Type B pancreatic cell (in vitro differentiated cells): ENCODE measurements at regions not wholly inside any gene's neighbourhood (a gene's known extent, or its start where the extent isn't known, plus 50 kb on each side); places are given as distances from the start of the nearest gene placed in this dataset.

Experiments
- DNase-seq: peaks from one replicate; pipeline ENCODE4 v3.0.0; 2021; ENCODE audit warnings: mixed read lengths; ENCODE audit not compliant: unreplicated experiment; ENCODE audit errors: extremely low spot score
- H3K27ac Mint-ChIP-seq: 2 replicates; pipeline ENCODE4 v1.8.0; 2021; ENCODE audit warnings: mild to moderate bottlenecking, mixed read lengths
- H3K27me3 Mint-ChIP-seq: 2 replicates; pipeline ENCODE4 v1.8.0; 2021; ENCODE audit warnings: mixed read lengths
- H3K36me3 Mint-ChIP-seq: 2 replicates; pipeline ENCODE4 v1.8.0; 2021; ENCODE audit warnings: mixed read lengths
- H3K4me1 Mint-ChIP-seq: one replicate; pipeline ENCODE4 v1.8.0; 2021; ENCODE audit warnings: mixed read lengths; ENCODE audit not compliant: unreplicated experiment
- H3K4me3 Mint-ChIP-seq: 2 replicates; pipeline ENCODE4 v1.8.0; 2021; ENCODE audit warnings: mild to moderate bottlenecking, mixed read lengths
- H3K9me3 Mint-ChIP-seq: 2 replicates; pipeline ENCODE4 v1.8.0; 2021; ENCODE audit warnings: mixed read lengths
- TF ChIP-seq, protein P1 (sequence below): fragments of 200-600 bp; sonication (generic); conservative IDR thresholded peaks from 2 replicates; pipeline ENCODE4 v1.5.0; 2021; ENCODE audit warnings: antibody characterized with exemption, mild to moderate bottlenecking

DNA sequence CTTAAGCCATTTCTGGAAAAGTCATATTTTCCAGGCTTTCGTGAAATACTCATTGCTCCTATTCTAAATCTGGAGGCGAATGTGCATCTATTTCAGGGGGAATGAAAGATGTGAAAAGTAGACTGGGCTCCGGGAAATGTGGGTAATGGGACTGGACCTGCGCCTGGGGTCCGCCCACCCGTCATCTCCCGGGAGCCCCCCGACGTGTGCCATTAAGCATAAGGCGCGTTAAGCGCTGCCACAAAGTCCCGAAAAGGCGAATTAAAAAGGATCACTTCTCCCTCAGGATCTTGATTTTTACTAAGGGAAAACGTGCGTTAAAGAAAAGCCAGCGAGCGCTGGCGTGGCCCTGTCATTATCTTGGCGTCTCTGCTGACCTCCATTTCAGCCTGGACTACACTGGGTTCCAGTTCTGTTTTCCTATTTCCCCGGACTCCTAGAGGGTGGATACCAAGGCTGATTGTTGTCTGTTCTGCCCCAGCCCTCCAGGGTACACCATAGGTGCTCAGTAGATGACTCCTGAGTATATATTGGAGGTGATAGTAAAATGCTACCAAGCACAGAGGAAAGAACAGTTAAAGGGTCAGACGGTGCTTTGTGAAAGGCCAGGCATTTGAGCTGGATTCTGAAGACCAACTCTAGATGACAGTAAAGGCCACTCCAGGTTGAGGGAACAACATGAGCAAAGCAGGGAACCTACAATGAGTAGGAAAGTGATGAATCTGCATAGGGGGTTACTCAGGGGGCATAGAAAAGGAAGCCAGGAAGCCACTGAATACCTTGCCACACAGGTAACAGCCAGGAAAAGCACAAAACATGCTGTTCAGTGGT is 89.2 kb upstream of the ARID1B start:
- Mint-ChIP-seq H3K27me3 (no peaks in the 10 kb centered on the region), H3K36me3 (no peaks in the 10 kb centered on the region), H3K9me3 (no peaks in the 10 kb centered on the region), H3K4me3 (peak overlapping the region; percentile 82), H3K4me1 (peaks cover 16% of the 10 kb centered on the region), H3K27ac (peak overlapping the region; percentile 82)
- no peak for DNase-seq
- TF ChIP-seq, protein P1, sequence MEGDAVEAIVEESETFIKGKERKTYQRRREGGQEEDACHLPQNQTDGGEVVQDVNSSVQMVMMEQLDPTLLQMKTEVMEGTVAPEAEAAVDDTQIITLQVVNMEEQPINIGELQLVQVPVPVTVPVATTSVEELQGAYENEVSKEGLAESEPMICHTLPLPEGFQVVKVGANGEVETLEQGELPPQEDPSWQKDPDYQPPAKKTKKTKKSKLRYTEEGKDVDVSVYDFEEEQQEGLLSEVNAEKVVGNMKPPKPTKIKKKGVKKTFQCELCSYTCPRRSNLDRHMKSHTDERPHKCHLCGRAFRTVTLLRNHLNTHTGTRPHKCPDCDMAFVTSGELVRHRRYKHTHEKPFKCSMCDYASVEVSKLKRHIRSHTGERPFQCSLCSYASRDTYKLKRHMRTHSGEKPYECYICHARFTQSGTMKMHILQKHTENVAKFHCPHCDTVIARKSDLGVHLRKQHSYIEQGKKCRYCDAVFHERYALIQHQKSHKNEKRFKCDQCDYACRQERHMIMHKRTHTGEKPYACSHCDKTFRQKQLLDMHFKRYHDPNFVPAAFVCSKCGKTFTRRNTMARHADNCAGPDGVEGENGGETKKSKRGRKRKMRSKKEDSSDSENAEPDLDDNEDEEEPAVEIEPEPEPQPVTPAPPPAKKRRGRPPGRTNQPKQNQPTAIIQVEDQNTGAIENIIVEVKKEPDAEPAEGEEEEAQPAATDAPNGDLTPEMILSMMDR, result no peak

DNA sequence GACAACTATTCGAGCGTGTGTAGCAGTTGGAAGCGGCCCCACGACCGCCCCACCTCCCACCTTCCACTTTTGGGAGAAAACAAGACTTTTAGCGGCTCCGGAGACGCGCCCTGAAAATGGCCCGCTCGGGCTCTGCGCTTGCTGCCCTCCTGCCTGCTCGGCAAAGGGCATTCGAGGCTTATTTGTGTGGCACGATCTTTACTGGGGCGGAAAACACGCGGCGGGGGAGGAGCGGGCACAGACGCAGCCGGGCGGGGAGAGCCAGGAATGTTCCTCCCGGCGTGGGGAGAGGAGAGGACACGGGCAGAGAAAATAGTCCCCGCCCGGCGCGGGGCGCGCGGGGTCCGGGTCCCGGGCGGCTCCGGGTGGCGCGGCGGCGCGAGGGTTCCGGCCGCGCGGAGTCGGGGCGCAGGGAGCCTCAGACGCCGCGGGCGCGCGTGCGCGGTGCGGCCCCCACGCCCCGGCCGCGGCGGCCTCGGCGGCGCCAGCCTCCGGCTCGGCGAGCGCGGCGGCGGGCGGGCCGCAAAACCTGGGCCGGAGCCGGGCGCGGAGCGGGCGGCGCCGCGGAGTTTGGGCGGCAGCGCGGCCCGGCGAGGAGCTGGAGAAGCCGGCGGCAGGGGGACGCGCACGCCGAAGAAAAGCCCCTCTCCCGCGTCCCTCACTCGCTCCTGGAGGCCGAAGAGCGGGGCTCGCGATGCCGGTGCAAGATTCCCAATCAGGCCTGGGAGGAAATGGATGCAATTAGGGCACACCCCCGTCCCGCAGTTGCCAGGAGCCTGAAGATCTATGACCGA is 90.0 kb upstream of the ARID1B start:
- Mint-ChIP-seq H3K9me3 (no peaks in the 10 kb centered on the region), H3K4me3 (peak overlapping the region; percentile 93), H3K36me3 (no peaks in the 10 kb centered on the region), H3K4me1 (peaks cover 16% of the 10 kb centered on the region), H3K27me3 (no peaks in the 10 kb centered on the region), H3K27ac (peak overlapping the region; percentile 94)
- DNase-seq, result peak; percentile 89
- TF ChIP-seq, protein P1, result no peak

DNA sequence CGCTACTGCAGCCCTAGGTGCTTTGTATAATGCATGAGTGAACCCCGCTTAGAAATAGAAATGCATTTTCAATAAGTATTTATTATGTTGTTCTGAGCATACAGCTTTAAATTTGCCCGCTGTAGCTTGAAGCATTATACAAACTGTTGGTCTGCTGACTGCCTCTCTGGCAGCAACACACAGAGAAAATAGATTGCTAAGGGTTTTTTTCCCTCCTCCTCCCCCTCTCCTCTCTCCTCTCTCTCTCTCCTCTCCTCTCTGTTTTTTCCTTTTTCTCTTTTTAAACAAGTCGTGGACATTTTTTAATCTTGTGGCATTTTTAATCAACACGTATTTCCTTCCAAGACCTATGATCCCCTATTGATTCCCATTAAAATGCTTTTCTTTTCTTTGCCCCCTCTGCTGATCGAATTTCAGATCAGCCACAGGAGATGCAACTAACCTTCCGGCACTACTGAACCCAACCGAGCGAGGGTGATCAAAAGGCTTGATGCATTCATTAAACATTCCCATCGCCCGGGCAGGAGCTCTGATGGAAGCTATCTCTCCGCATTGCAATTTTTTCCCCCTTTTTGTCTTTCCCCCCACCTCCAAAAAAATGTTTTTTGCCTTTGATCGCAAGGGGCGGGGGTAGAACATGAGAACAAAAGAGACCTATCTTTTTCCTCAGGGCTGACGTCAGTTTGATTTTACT is 90.7 kb upstream of the ARID1B start:
- Mint-ChIP-seq H3K4me1 (peaks cover 16% of the 10 kb centered on the region), H3K9me3 (no peaks in the 10 kb centered on the region)
- no peak for DNase-seq

GRCh38 chr6:156685823-156686222 is 91.4 kb upstream of the ARID1B start:
- peak overlapping the region; percentile 94 for H3K27ac Mint-ChIP-seq
- H3K4me3 Mint-ChIP-seq, result peak overlapping the region; percentile 93
- TF ChIP-seq, protein P1, result no peak
- no peaks in the 10 kb centered on the region for H3K27me3 Mint-ChIP-seq
- no peaks in the 10 kb centered on the region for H3K9me3 Mint-ChIP-seq
- H3K36me3 Mint-ChIP-seq, result no peaks in the 10 kb centered on the region
- peaks cover 16% of the 10 kb centered on the region for H3K4me1 Mint-ChIP-seq
- DNase-seq, result no peak

More for the DNA sequence above, 90.7 kb upstream of the ARID1B start:
- TF ChIP-seq, protein P1, result peak; percentile 71
- H3K4me3 Mint-ChIP-seq, result peak overlapping the region; percentile 93
- peak overlapping the region; percentile 94 for H3K27ac Mint-ChIP-seq
- H3K36me3 Mint-ChIP-seq, result no peaks in the 10 kb centered on the region
- no peaks in the 10 kb centered on the region for H3K27me3 Mint-ChIP-seq

- H3K4me3 Mint-ChIP-seq, result no peak overlapping the region
- peaks cover 16% of the 10 kb centered on the region for H3K4me1 Mint-ChIP-seq
- H3K36me3 Mint-ChIP-seq, result no peaks in the 10 kb centered on the region
- H3K27me3 Mint-ChIP-seq, result no peaks in the 10 kb centered on the region
- H3K27ac Mint-ChIP-seq, result no peak overlapping the region
- H3K9me3 Mint-ChIP-seq, result no peaks in the 10 kb centered on the region
- no peak for DNase-seq
- TF ChIP-seq, protein P1, result no peak
Measured at GRCh38 chr6:156683821-156684220, 93.4 kb upstream of the ARID1B start.
